ENCODE measurements at regions not wholly inside any gene's neighbourhood (a gene's known extent, or its start where the extent isn't known, plus 50 kb on each side); places are given as distances from the start of the nearest gene placed in this dataset.

- no peak overlapping the region for H3K4me3 ChIP-seq (ENCODE audit: low read depth in 2 of 2, low read length in 2 of 2)
- DNase-seq (ENCODE audit: low read depth, low spot score) (no peak), ATAC-seq (no peak)
- in situ Hi-C loops (cut with HindIII; ENCODE audit: low pct_unique_long_range_greater_than_20kb, low sequenced_read_pairs) (no loop called here), intact Hi-C loops (cut with micrococcal nuclease; ENCODE audit: unreplicated experiment) (no loop called here)
- CTCF ChIA-PET: interaction anchor here (0.6 kb wide), 1 partner anchor 154 kb away, joined by 5 read pairs; no protein-coding TSS in a partner anchor
- no peak overlapping the region for H3K27ac ChIP-seq (ENCODE audit: low read length)
- peaks cover 2% of the 10 kb centered on the region; the same call in 1 of the 2 replicates for H3K27me3 ChIP-seq (ENCODE audit: control insufficient read depth, insufficient read depth, low read length)
- no peaks in the 10 kb centered on the region for H3K36me3 ChIP-seq (ENCODE audit: control insufficient read depth, insufficient read depth, low read length)
- POLR2A ChIA-PET: no interaction called here
- no peaks in the 10 kb centered on the region for H3K4me1 ChIP-seq (ENCODE audit: control insufficient read depth, insufficient read depth, low read length)
- TF ChIP-seq SIN3A (IDR thresholded peaks at IDR 0.05; ENCODE audit: borderline replicate concordance, insufficient read depth, low read depth, low read length) (no peak), POLR2AphosphoS5 (IDR thresholded peaks at IDR 0.05; ENCODE audit: low read depth, low read length) (no peak), REST (IDR thresholded peaks at IDR 0.05; ENCODE audit: insufficient read depth in 1 of 2, low read depth in 2 of 2, low read length in 1 of 2) (no peak), CTCF (IDR thresholded peaks at IDR 0.05) (no peak)
- no TSS peak for BruUV-seq (replicated peaks)
- no peaks in the 10 kb centered on the region for H3K9me3 ChIP-seq (ENCODE audit: control insufficient read depth, insufficient read depth, low read depth, low read length)
Observed at GRCh38 chr6:109306733-109307132, 75.5 kb downstream of the CD164 start.

- in situ Hi-C loops (cut with HindIII; ENCODE audit: low pct_unique_long_range_greater_than_20kb, low sequenced_read_pairs) (no loop called here), intact Hi-C loops (cut with micrococcal nuclease; ENCODE audit: unreplicated experiment) (no loop called here)
- TF ChIP-seq TCF7L2 (IDR thresholded peaks at IDR 0.05; ENCODE audit: low read depth, low read length) (no peak), POLR2AphosphoS5 (IDR thresholded peaks at IDR 0.05; ENCODE audit: low read depth, low read length) (no peak), CTCF (IDR thresholded peaks at IDR 0.05) (no peak), SIN3A (IDR thresholded peaks at IDR 0.05; ENCODE audit: borderline replicate concordance, insufficient read depth, low read depth, low read length) (no peak), REST (IDR thresholded peaks at IDR 0.05; ENCODE audit: insufficient read depth in 1 of 2, low read depth in 2 of 2, low read length in 1 of 2) (no peak)
- no peaks in the 10 kb centered on the region for H3K36me3 ChIP-seq (ENCODE audit: control insufficient read depth, insufficient read depth, low read length)
- peaks cover 11% of the 10 kb centered on the region for H3K27me3 ChIP-seq (ENCODE audit: control insufficient read depth, insufficient read depth, low read length)
- no peaks in the 10 kb centered on the region for H3K4me1 ChIP-seq (ENCODE audit: control insufficient read depth, insufficient read depth, low read length)
- no peak for DNase-seq (ENCODE audit: low read depth, low spot score)
- no TSS peak for BruUV-seq (replicated peaks)
- H3K9me3 ChIP-seq (ENCODE audit: control insufficient read depth, insufficient read depth, low read depth, low read length): no peaks in the 10 kb centered on the region
- ATAC-seq: no peak
- no peak overlapping the region for H3K4me3 ChIP-seq (ENCODE audit: low read depth in 2 of 2, low read length in 2 of 2)
- no peak overlapping the region for H3K27ac ChIP-seq (ENCODE audit: low read length)
- ChIA-PET POLR2A (no interaction called here), CTCF (no interaction called here)
Observed at GRCh38 chr6:109305028-109305427, 77.2 kb downstream of the CD164 start.
